ENCODE measurements at regions not wholly inside any gene's neighbourhood (a gene's known extent, or its start where the extent isn't known, plus 50 kb on each side); places are given as distances from the start of the nearest gene placed in this dataset.

DNA sequence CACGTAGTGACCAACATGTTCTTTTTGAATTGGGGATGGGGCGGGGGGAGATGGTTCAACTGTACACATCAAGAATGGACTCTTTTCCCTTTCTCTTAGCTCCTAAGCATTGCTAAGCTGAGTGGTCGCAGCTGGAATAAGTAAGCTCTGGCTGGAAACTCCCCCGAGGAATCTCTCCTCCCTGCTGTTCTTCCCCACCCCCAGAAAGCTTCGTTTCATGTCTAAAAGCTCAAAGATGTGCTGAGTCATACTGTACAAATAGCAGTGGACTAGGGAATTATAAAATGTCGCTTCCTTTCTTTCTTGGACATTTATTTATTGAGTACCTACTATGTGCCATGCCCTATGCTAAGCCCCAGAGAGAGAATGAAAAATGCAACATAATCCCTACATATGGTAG lies 191.1 kb upstream of the ADO start:
- no peak for TF ChIP-seq POLR2A (IDR thresholded peaks at IDR 0.05; ENCODE audit: low read depth, low read length)
- no peak for TF ChIP-seq POLR2AphosphoS5 (IDR thresholded peaks at IDR 0.05; ENCODE audit: low read depth, low read length)
- no peak for TF ChIP-seq TAF1 (IDR thresholded peaks at IDR 0.05; ENCODE audit: borderline replicate concordance, low read depth, low read length)
